ENCODE measurements at regions not wholly inside any gene's neighbourhood (a gene's known extent, or its start where the extent isn't known, plus 50 kb on each side); places are given as distances from the start of the nearest gene placed in this dataset.
A peak's percentile ranks its signal among the peaks of the same experiment; 100 is the strongest.

DNA sequence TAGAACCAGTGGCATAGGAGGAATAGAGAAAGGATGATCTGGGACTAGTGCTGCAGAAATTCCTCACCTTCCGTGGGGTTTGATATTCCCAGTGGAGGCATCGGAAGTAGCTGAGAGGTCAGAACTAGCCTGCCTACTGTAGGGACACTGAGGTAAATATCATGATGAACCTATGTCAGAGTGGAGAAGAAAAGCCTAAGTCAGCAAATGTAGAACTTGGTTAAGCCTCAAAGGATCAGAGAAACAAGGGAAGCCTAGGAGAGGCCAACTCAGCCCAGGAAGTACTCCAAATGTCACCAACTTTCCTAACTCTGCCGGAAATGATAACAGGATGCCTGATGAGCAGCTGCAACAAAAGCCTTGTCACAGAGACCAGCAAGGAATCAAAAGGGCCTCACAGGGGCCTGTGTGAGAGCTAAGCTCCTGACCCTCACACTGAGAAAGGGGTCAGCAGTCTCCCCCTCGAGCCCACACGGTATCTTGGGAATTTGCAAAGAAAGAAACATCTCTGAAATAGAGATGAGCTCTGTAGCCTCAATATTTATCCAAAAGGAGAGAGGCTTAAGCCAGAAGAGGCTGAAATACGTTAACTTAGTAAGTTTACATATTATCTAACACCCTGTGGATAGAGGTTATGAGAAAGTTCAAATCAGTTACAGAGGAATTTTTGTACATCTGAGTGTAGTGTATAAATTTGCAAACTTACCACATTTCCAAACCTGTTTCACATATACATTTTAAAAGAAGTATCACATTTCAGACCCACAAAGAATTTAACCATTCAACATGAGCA is 1064.3 kb downstream of the DIAPH3 start:
- intact Hi-C loops (cut with micrococcal nuclease; ENCODE audit: unreplicated experiment), result no loop called here
- H3K27ac ChIP-seq (ENCODE audit: extremely low read length, insufficient read depth, low read length), result no peak overlapping the region
- H3K27me3 ChIP-seq (ENCODE audit: control insufficient read depth in 1 of 2, insufficient read depth in 2 of 2, low read length in 2 of 2), result no peaks in the 10 kb centered on the region
- in situ Hi-C loops (cut with HindIII; ENCODE audit: extremely low pct_ligation_motif_present, low pct_unique_long_range_greater_than_20kb), result no loop called here
- 39% methylated on average over 6 of the region's 6 CpGs for WGBS (ENCODE audit: low lambda C conversion rate)
- DNase-seq (ENCODE audit: low spot score), result no peak
- CTCF ChIA-PET (ENCODE audit: low intra/inter-chr PET ratio, low total read pairs), result no interaction called here
- no peak overlapping the region for H3K4me3 ChIP-seq (replicated peaks in 1 of 3; ENCODE audit: insufficient read depth in 1 of 3, low read depth in 2 of 3, low read length in 3 of 3)
- TF ChIP-seq ZNF572 (CRISPR knock-in tag; IDR thresholded peaks at IDR 0.05) (no peak), MAFF (IDR thresholded peaks at IDR 0.05; ENCODE audit: low read depth, low read length) (peak; percentile 62), MTA3 (CRISPR knock-in tag; IDR thresholded peaks at IDR 0.05) (no peak), MAFK (conservative IDR thresholded peaks at IDR 0.05 in 1 of 2, IDR thresholded peaks at IDR 0.05 in 1 of 2; ENCODE audit: low read length in 2 of 2) (peak; percentile 51 to 76)
- TF ChIP-seq, protein P1, sequence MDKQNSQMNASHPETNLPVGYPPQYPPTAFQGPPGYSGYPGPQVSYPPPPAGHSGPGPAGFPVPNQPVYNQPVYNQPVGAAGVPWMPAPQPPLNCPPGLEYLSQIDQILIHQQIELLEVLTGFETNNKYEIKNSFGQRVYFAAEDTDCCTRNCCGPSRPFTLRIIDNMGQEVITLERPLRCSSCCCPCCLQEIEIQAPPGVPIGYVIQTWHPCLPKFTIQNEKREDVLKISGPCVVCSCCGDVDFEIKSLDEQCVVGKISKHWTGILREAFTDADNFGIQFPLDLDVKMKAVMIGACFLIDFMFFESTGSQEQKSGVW (CRISPR knock-in tag; IDR thresholded peaks at IDR 0.05; ENCODE audit: borderline replicate concordance), result no peak
- no peak overlapping the region for H3K4me2 ChIP-seq (ENCODE audit: low read depth, low read length)
- BruUV-seq (replicated peaks), result no TSS peak
- no peak overlapping the region for H3K9ac ChIP-seq (ENCODE audit: insufficient read depth, low read depth, low read length)
- POLR2A ChIA-PET, result no interaction called here
- peaks cover 6% of the 10 kb centered on the region; the same call in 1 of the 2 replicates for H3K9me3 ChIP-seq (ENCODE audit: low read length)
- FAIRE-seq, result no peak
- no peaks in the 10 kb centered on the region for H3K79me2 ChIP-seq (ENCODE audit: insufficient read depth, low read length)
- no peaks in the 10 kb centered on the region for H3K4me1 ChIP-seq (ENCODE audit: insufficient read depth, low read length)
- no peak overlapping the region for H2AFZ ChIP-seq (ENCODE audit: low read length)
- H4K20me1 ChIP-seq (ENCODE audit: insufficient read depth, low read length), result no peaks in the 10 kb centered on the region
- no peaks in the 10 kb centered on the region for H3K36me3 ChIP-seq (replicated peaks in 1 of 2; ENCODE audit: control insufficient read depth in 1 of 2, insufficient read depth in 2 of 2, low read length in 2 of 2)
- no peak for ATAC-seq

DNA sequence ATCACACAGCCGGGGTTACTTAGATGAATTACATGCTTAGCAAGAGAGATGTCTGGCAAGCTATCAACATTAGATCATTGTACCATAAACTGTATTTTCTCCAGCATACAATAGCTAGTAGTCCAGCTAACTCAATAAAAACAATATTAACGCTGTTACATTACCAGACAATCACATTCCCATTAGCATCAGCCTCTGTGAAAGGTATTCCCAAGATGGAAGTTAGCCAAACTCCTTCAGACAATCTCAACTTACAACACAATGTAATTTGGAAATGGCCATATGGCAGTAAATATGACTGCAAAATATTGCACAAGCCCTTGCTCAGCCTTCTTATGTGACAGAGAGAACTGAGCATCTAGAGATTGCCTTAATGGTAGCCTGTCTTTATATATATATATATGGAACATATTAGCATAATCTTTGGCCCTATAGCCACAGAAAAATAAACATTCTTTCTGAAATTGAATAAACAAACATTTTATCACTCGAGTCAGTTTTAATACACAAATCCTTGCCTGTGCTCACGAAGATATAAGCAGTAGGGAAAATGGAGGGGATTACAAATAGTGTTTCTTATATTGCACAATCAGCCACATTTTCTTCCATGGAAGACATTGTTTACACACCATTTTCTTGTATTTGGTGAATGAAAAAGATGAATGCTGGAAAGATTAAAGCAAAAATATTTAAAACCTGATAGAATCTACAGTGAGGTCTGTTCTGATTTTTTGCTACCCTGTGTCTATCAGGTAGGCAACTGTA is 1060.5 kb downstream of the DIAPH3 start:
- no TSS peak for BruUV-seq (replicated peaks)
- intact Hi-C loops (cut with micrococcal nuclease; ENCODE audit: unreplicated experiment), result no loop called here
- Histone ChIP-seq H3K27me3 (ENCODE audit: control insufficient read depth in 1 of 2, insufficient read depth in 2 of 2, low read length in 2 of 2) (no peaks in the 10 kb centered on the region), H3K4me3 (replicated peaks in 1 of 3; ENCODE audit: insufficient read depth in 1 of 3, low read depth in 2 of 3, low read length in 3 of 3) (no peak overlapping the region), H2AFZ (ENCODE audit: low read length) (no peak overlapping the region), H4K20me1 (ENCODE audit: insufficient read depth, low read length) (no peaks in the 10 kb centered on the region), H3K36me3 (replicated peaks in 1 of 2; ENCODE audit: control insufficient read depth in 1 of 2, insufficient read depth in 2 of 2, low read length in 2 of 2) (no peaks in the 10 kb centered on the region), H3K27ac (ENCODE audit: extremely low read length, insufficient read depth, low read length) (no peak overlapping the region), H3K9ac (ENCODE audit: insufficient read depth, low read depth, low read length) (no peak overlapping the region), H3K4me1 (ENCODE audit: insufficient read depth, low read length) (no peaks in the 10 kb centered on the region), H3K79me2 (ENCODE audit: insufficient read depth, low read length) (no peaks in the 10 kb centered on the region), H3K9me3 (ENCODE audit: low read length) (peaks cover 21% of the 10 kb centered on the region), H3K4me2 (ENCODE audit: low read depth, low read length) (no peak overlapping the region)
- ATAC-seq, result no peak
- CTCF ChIA-PET (ENCODE audit: low intra/inter-chr PET ratio, low total read pairs), result no interaction called here
- WGBS (ENCODE audit: low lambda C conversion rate), result 0% methylated on average over 4 of the region's 4 CpGs
- no peak for DNase-seq (ENCODE audit: low spot score)
- FAIRE-seq, result no peak
- TF ChIP-seq CEBPB (IDR thresholded peaks at IDR 0.05; ENCODE audit: borderline replicate concordance, low read depth, low read length) (peak; percentile 58; the same call in 1 of the 2 replicates), NFYB (CRISPR knock-in tag; IDR thresholded peaks at IDR 0.05) (no peak)
- in situ Hi-C loops (cut with HindIII; ENCODE audit: extremely low pct_ligation_motif_present, low pct_unique_long_range_greater_than_20kb), result no loop called here
- POLR2A ChIA-PET, result no interaction called here

Data from HepG2 (cell line).